SU-DHL-6 (cell line): ENCODE measurements at regions not wholly inside any gene's neighbourhood (a gene's known extent, or its start where the extent isn't known, plus 50 kb on each side); places are given as distances from the start of the nearest gene placed in this dataset.

Experiments used
- EZH2phosphoT487 ChIP-seq: fragments of 200-600 bp; sonication (generic), shearing (Covaris generic); conservative IDR thresholded peaks from 2 replicates; pipeline ENCODE4 v1.6.1; 2018; ENCODE audit warnings: mild to moderate bottlenecking, antibody characterized with exemption, low read length, moderate library complexity, mixed read lengths
- TF ChIP-seq, protein P1 (sequence below): fragments of 200-600 bp; sonication (generic); IDR thresholded peaks from one replicate; pipeline ENCODE4 v1.5.1; 2017; ENCODE audit warnings: antibody characterized with exemption, mild to moderate bottlenecking, low read length, moderate library complexity; ENCODE audit not compliant: insufficient read depth, poor library complexity, severe bottlenecking

DNA sequence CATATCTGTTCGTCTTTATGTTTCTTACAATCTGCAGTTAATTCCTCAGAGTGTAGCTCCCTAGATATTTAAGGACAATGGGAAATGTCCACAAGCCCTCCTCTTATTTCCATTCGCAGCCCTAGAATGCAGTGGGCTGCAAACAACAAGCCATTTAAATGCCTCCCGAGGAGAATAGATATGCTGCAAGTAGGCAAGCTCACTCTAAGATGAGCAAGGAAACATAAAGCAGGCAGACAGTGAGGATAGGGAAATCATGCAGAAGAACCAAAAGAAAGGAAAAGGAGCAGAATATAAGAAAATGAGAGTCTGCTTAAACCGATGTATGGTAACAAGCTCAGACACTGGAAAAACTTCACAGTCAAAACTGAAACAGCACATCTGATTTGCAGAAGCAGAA is 561.9 kb downstream of the GBE1 start:
- TF ChIP-seq, protein P1, sequence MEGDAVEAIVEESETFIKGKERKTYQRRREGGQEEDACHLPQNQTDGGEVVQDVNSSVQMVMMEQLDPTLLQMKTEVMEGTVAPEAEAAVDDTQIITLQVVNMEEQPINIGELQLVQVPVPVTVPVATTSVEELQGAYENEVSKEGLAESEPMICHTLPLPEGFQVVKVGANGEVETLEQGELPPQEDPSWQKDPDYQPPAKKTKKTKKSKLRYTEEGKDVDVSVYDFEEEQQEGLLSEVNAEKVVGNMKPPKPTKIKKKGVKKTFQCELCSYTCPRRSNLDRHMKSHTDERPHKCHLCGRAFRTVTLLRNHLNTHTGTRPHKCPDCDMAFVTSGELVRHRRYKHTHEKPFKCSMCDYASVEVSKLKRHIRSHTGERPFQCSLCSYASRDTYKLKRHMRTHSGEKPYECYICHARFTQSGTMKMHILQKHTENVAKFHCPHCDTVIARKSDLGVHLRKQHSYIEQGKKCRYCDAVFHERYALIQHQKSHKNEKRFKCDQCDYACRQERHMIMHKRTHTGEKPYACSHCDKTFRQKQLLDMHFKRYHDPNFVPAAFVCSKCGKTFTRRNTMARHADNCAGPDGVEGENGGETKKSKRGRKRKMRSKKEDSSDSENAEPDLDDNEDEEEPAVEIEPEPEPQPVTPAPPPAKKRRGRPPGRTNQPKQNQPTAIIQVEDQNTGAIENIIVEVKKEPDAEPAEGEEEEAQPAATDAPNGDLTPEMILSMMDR = no peak
- no peak for TF ChIP-seq EZH2phosphoT487
